ENCODE measurements at regions not wholly inside any gene's neighbourhood (a gene's known extent, or its start where the extent isn't known, plus 50 kb on each side); places are given as distances from the start of the nearest gene placed in this dataset.

GRCh38 chr2:156164091-156164720 is 168.3 kb downstream of the NR4A2 start:
- no peak for DNase-seq (ENCODE audit: low read depth in 2 of 2)

GRCh38 chr2:156158808-156159207 is 173.7 kb downstream of the NR4A2 start:
- DNase-seq (ENCODE audit: low read depth in 2 of 2): no peak

DNA sequence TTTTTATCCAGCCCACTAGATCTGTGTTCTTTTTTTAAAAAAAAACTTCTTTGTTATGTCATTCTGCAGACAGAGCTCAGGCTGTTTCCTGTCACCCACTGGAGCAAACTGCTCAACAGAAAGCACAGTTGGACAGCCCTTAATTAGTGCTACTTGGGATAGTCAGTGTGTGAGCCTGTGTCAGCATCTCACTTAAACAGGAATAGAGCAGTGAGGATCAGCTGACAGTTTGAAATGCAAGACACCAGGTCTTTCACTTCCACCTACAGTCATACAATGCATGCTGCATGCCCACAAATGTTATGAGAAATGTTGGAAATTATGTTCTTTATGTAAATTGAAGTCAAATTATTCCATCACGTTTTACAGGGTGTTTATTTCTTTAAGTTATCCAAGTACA is 174.9 kb downstream of the NR4A2 start:
- no peak for DNase-seq (ENCODE audit: low read depth in 2 of 2)

- no peak for DNase-seq (ENCODE audit: low read depth in 2 of 2)
Measured at GRCh38 chr2:156156580-156156979, 175.9 kb downstream of the NR4A2 start.

GRCh38 chr2:156155319-156155718 is 177.2 kb downstream of the NR4A2 start:
- no peak for DNase-seq (ENCODE audit: low read depth in 2 of 2)

DNA sequence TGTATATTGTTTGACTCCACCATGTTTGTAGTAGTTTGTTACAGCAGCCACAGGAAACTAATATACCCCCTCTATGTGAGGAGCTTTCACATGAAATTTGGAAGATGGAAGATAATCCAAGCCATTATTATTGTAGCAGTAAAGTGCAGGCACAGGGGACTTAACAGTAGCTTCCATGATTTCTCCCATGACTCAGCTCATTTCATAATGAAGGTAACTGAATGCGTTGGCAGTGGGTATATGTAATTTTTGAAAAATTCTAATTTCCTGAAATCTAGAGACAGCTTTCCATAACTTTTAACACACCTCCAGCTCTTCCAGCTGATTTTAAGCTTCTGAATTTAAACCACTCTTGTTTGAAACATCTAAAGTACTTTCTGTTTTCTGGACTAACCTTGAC is 181.2 kb downstream of the NR4A2 start:
- DNase-seq (ENCODE audit: low read depth in 2 of 2): no peak

- no peak for DNase-seq (ENCODE audit: low read depth in 2 of 2)
Measured at GRCh38 chr2:156147594-156148330, 184.8 kb downstream of the NR4A2 start.

- no peak for DNase-seq (ENCODE audit: low read depth in 2 of 2)
Measured at GRCh38 chr2:156145976-156146375, 186.5 kb downstream of the NR4A2 start.

- no peak for DNase-seq (ENCODE audit: low read depth in 2 of 2)
Measured at GRCh38 chr2:156145469-156145868, 187.1 kb downstream of the NR4A2 start.

DNA sequence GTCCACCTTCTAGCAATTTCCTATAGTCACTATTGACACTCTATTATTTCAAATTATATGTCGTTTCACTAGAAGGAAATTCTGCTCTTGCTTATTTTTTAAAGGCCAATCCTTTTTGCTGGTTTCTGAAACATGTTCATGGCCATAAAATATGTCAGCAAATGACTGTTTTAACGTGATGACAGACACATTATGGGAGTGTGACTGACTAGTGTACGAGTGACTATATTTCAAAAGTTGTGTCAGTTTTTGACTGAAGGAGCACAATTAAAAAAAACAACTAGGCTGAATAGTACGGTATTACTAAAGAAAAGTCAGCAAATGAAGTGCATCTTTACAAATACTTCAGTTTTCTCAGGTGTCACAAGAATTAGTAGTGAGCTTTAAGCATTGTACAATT is 196.0 kb downstream of the NR4A2 start:
- no peak for DNase-seq (ENCODE audit: low read depth in 2 of 2)

DNA sequence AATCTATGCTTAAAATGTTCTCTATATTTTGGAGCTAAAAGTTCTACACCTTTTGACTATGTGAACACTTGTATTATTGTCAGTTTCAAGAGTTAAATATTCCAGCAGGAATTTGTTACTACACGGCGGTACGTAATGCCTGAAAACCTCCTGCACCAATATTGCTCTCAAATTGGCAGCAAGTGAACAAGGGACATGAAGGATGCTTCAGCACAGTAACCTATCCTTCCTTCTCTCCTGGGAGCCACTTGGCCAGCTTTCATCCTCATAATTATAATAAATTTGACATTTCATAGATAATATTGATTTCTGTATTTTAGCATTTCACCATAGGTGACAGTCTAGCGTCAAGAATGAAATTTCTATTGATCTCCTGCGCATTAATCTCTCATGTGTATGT is 197.6 kb downstream of the NR4A2 start:
- no peak for DNase-seq (ENCODE audit: low read depth in 2 of 2)

- DNase-seq (ENCODE audit: low read depth in 2 of 2): no peak
Measured at GRCh38 chr2:156132941-156133340, 199.6 kb downstream of the NR4A2 start.

- no peak for DNase-seq (ENCODE audit: low read depth in 2 of 2)
Measured at GRCh38 chr2:156132130-156132529, 200.4 kb downstream of the NR4A2 start.

GRCh38 chr2:156129227-156129626 is 203.3 kb downstream of the NR4A2 start:
- DNase-seq (ENCODE audit: low read depth in 2 of 2): no peak

DNA sequence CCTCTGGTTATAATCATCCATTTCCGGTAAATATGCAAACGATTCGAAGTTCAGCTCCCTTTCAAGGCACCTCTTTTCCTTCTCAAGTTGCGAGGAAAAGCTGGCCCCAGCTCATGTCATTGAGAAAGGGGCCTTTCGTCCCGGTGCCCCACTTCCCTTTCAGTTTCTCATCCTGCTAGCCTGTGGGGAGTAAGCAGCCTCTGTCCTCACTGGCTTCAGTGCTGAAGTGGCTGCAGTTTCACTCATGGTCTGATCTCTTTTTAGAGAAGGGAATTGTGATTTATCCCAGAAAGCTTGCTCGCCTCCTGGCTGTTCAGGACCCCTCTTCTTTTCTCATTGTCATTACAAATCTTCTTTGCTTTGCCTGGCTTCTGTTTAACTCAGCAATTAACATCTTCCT is 207.5 kb downstream of the NR4A2 start:
- no peak for DNase-seq (ENCODE audit: low read depth in 2 of 2)

DNA sequence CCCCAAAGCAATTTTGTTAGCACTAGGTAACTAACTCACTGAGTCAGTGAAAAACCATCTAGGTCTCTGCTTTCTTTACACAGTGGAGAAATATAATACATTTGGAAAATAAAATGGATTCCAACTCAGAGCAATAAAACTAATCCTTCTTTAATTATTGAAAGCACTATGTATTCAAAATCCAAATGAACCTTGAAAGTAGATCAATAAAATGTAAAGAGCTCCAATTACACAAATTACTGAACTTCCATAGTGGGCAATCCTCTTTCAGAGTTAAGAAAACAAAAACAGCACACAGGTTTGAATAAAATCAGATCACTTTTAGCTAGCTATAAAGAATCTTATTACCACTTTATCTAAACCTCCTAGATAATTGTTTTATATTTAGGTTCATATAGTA is 208.1 kb downstream of the NR4A2 start:
- no peak for DNase-seq (ENCODE audit: low read depth in 2 of 2)

DNA sequence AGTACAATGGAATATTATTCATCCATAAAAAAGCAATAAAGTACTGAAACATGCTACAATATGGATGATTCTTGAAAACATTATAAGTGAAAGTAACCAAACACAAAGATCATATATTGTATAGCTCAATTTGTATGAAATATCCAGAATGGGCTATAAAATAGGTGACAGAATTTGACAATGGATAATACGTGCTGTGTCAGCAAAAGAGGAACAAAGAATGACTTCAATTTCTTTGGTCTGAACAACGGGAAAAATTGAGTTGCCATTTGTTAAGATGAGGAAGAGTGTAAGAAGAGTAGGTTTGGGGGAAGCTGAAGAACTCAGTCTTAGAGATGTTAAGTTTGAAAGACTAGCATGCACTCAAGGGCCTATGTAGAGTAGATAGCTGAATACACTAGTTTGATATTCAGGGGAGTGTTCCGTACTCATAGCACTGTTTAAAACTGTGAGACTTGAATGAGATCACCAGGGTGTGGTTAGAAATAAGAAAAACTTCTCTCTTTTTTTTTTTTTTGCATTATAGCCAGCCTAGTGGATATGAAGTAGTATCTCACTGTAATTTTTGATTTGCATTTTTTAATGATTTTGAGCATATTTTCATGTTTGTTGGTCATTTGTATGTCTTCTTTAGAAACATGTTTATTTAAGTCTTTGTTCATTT is 213.6 kb downstream of the NR4A2 start:
- no peak for DNase-seq (ENCODE audit: low read depth in 2 of 2)

DNA sequence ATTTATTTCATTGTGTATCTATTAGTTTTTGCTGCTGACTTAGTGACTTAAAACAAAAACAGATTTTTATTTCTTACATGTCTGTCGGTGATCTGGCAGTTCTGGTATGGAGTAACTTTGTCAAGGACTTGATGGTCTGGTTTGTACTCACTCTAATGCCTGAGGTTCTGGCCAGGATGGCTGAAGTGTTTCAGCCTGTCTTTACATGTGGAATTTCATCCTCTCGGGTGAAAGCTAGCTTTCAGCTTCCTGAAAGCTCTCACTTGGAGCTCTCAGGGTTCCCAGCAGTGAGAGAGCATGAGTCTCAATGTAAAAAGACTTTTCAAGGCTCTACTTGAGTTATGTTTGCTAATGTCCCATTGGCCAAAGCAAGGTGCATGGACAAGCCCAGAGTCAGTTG is 216.4 kb downstream of the NR4A2 start:
- no peak for DNase-seq (ENCODE audit: low read depth in 2 of 2)

GRCh38 chr2:156115338-156115737 is 217.2 kb downstream of the NR4A2 start:
- no peak for DNase-seq (ENCODE audit: low read depth in 2 of 2)

- DNase-seq (ENCODE audit: low read depth in 2 of 2): no peak
Measured at GRCh38 chr2:156112323-156112722, 220.2 kb downstream of the NR4A2 start.

- peak in 1 of 2 donors; percentile 0 for DNase-seq (ENCODE audit: low read depth in 2 of 2)
Measured at GRCh38 chr2:156110890-156111289, 221.6 kb downstream of the NR4A2 start.

GRCh38 chr2:156099382-156099781 is 233.1 kb downstream of the NR4A2 start:
- DNase-seq (ENCODE audit: low read depth in 2 of 2): no peak

- no peak for DNase-seq (ENCODE audit: low read depth in 2 of 2)
Measured at GRCh38 chr2:156098506-156098905, 234.0 kb downstream of the NR4A2 start.

All from stimulated activated CD4-positive, alpha-beta T cell treated with anti-CD3 and anti-CD28 coated beads, Interleukin-15, amount 100 ng/mL, for 48 hours (primary cell).